ENCODE measurements at regions not wholly inside any gene's neighbourhood (a gene's known extent, or its start where the extent isn't known, plus 50 kb on each side); places are given as distances from the start of the nearest gene placed in this dataset.

- no peak for DNase-seq
These were observed 50.7 kb upstream of the TNRC6C start for GRCh38 chr17:77907497-77908461.

DNA sequence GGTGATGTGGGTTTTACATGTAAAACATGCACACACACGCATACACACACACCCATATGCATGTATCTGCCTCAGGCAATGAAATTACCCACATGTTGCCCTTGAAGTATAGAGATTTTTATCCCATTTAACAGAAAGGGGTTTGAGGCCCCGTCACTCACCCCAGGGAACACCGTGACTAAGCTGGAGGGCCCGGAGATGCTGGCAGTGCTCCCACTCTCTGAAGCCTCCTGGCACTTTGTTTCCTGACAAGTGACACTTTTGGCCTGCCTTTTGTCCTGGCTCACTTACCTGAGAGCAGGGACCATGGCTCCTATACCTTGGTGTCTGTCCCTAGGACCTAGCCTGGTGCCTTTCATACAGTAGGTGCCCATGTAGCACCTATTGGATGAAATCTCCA lies 50.0 kb upstream of the TNRC6C start:
- no peak for DNase-seq

All from 8988T (cell line).